Gastrocnemius medialis (tissue), 4 donors: ENCODE measurements at regions not wholly inside any gene's neighbourhood (a gene's known extent, or its start where the extent isn't known, plus 50 kb on each side); places are given as distances from the start of the nearest gene placed in this dataset.

Experiments
- ATAC-seq, 2 donors: fragments of 150-250 bp; one replicate each; pipeline ENCODE4 v1.9.1; 2016
- DNase-seq, 2 donors: peaks; one replicate each; pipeline ENCODE4 v3.0.0-alpha.2; 2019
- H3K27ac ChIP-seq, 4 donors: fragments of 200-600 bp; sonication (generic); 1 replicate in 1 of 4; 2 replicates in 3 of 4; pipeline ENCODE4 v1.5.1; 2016 to 2018; ENCODE audit warnings: mild to moderate bottlenecking in 2 of 4, moderate library complexity in 1 of 4
- H3K27me3 ChIP-seq, 3 donors: fragments of 200-600 bp; sonication (generic) in 2 of 3; 1 replicate in 1 of 3; 2 replicates in 2 of 3; pipeline versions ENCODE4 v1.5.1 to v1.6.0; 2016 to 2019; ENCODE audit warnings: mild to moderate bottlenecking in 1 of 3, moderate library complexity in 1 of 3
- H3K36me3 ChIP-seq, 2 donors: fragments of 200-600 bp; sonication (generic) in 1 of 2; one replicate each; pipeline ENCODE4 v1.5.1; 2017 to 2018
- H3K4me1 ChIP-seq, 2 donors: fragments of 200-600 bp; sonication (generic) in 1 of 2; one replicate each; pipeline ENCODE4 v1.5.1; 2016 to 2017; ENCODE audit warnings: mild to moderate bottlenecking in 2 of 2
- H3K4me3 ChIP-seq, 4 donors: fragments of 200-600 bp; sonication (generic) in 3 of 4; 1 replicate in 1 of 4; 2 replicates in 3 of 4; pipeline ENCODE4 v1.5.1; 2016 to 2019; ENCODE audit warnings: mild to moderate bottlenecking in 2 of 4
- H3K9me3 ChIP-seq, 3 donors: fragments of 200-600 bp; sonication (generic) in 2 of 3; 1 replicate in 1 of 3; 2 replicates in 2 of 3; pipeline ENCODE4 v1.5.1; 2016 to 2019
- CTCF ChIP-seq, 5 experiments: fragments of 450-650 bp in 3 of 5; fragments of 200-600 bp in 2 of 5; sonication (generic) in 2 of 5; IDR thresholded peaks in 4 of 5; conservative IDR thresholded peaks in 1 of 5; 1 replicate in 4 of 5; 2 replicates in 1 of 5; pipeline ENCODE4 v1.5.1; 2016 to 2019; ENCODE audit warnings: antibody characterized with exemption in 5 of 5, mild to moderate bottlenecking in 3 of 5, moderate library complexity in 3 of 5
- POLR2A ChIP-seq, 2 donors: fragments of 450-650 bp; IDR thresholded peaks; one replicate each; pipeline ENCODE4 v1.6.1; 2017; ENCODE audit warnings: antibody characterized with exemption in 2 of 2, mild to moderate bottlenecking in 2 of 2, moderate library complexity in 2 of 2
- in situ Hi-C, 4 donors: fragments of 200-750 bp; cut with MboI; loops; one replicate each; pipeline versions ENCODE4 v1.15.0 to v1.8.0; 2017; ENCODE audit warnings: low sequenced_read_pairs in 4 of 4
- intact Hi-C: fragments of 100-400 bp; cut with DNase I; formaldehyde crosslinking; loops from one replicate; pipeline ENCODE4 v1.15.1; 2023; ENCODE audit warnings: low total_unique reads

GRCh38 chr2:187081461-187081860 is 232.5 kb upstream of the ZSWIM2 start:
- peaks cover 0 to 4% of the 10 kb centered on the region in 2 donors for H3K4me1 ChIP-seq
- intact Hi-C loops, result no loop called here
- H3K27ac ChIP-seq, result no peak overlapping the region
- H3K36me3 ChIP-seq, result no peaks in the 10 kb centered on the region
- H3K27me3 ChIP-seq, result no peaks in the 10 kb centered on the region
- DNase-seq (no peak), ATAC-seq (no peak)
- TF ChIP-seq CTCF (IDR thresholded peaks at IDR 0.05 in 4 of 5, conservative IDR thresholded peaks at IDR 0.05 in 1 of 5) (no peak), POLR2A (IDR thresholded peaks at IDR 0.05) (no peak)
- H3K9me3 ChIP-seq, result no peaks in the 10 kb centered on the region
- in situ Hi-C loops, result no loop called here
- no peak overlapping the region for H3K4me3 ChIP-seq

GRCh38 chr2:187079901-187080300 is 230.9 kb upstream of the ZSWIM2 start:
- TF ChIP-seq CTCF (IDR thresholded peaks at IDR 0.05 in 4 of 5, conservative IDR thresholded peaks at IDR 0.05 in 1 of 5) (no peak), POLR2A (IDR thresholded peaks at IDR 0.05) (no peak)
- intact Hi-C loops (no loop called here), in situ Hi-C loops (no loop called here)
- Histone ChIP-seq H3K27ac (no peak overlapping the region), H3K4me1 (peaks cover 0 to 4% of the 10 kb centered on the region in 2 donors), H3K27me3 (no peaks in the 10 kb centered on the region), H3K36me3 (no peaks in the 10 kb centered on the region), H3K9me3 (no peaks in the 10 kb centered on the region), H3K4me3 (no peak overlapping the region)
- DNase-seq, result no peak
- no peak for ATAC-seq

DNA sequence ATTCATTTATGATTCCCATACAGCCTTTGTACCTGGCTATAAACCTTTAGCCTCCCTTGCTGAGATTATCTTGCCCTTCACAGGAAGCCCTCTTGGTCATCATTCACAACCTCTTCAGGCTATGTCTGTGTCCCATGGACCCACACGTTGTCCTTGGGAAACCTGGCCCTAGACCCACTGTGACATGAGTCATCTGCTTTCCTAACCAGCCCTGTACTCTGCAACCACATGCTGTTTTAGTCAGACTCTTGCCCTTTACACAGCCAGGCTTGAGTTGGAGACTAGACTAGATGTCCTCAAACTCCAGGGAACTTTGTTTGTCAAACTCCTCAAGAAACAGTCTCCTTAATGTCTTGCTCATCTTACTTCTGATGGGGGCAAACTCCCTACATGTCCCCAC is 229.3 kb upstream of the ZSWIM2 start:
- intact Hi-C loops (no loop called here), in situ Hi-C loops (no loop called here)
- peak; percentile 62 to 73 for ATAC-seq
- Histone ChIP-seq H3K4me3 (no peak overlapping the region), H3K36me3 (no peaks in the 10 kb centered on the region), H3K27ac (peak overlapping the region in 1 of 4 donors; percentile 24), H3K9me3 (no peaks in the 10 kb centered on the region), H3K27me3 (no peaks in the 10 kb centered on the region), H3K4me1 (peaks cover 0 to 4% of the 10 kb centered on the region in 2 donors)
- DNase-seq, result peak in 1 of 2 donors; percentile 56
- no peak for TF ChIP-seq POLR2A (IDR thresholded peaks at IDR 0.05)
- TF ChIP-seq CTCF (IDR thresholded peaks at IDR 0.05 in 4 of 5, conservative IDR thresholded peaks at IDR 0.05 in 1 of 5), result no peak

- H3K27ac ChIP-seq, result no peak overlapping the region
- H3K4me3 ChIP-seq, result no peak overlapping the region
- intact Hi-C loops (no loop called here), in situ Hi-C loops (no loop called here)
- H3K36me3 ChIP-seq, result no peaks in the 10 kb centered on the region
- ATAC-seq (no peak), DNase-seq (no peak)
- TF ChIP-seq POLR2A (IDR thresholded peaks at IDR 0.05) (no peak), CTCF (IDR thresholded peaks at IDR 0.05 in 4 of 5, conservative IDR thresholded peaks at IDR 0.05 in 1 of 5) (no peak)
- peaks cover 0 to 4% of the 10 kb centered on the region in 2 donors for H3K4me1 ChIP-seq
- H3K27me3 ChIP-seq, result no peaks in the 10 kb centered on the region
- H3K9me3 ChIP-seq, result no peaks in the 10 kb centered on the region
These were observed 226.7 kb upstream of the ZSWIM2 start for GRCh38 chr2:187075671-187076070.

DNA sequence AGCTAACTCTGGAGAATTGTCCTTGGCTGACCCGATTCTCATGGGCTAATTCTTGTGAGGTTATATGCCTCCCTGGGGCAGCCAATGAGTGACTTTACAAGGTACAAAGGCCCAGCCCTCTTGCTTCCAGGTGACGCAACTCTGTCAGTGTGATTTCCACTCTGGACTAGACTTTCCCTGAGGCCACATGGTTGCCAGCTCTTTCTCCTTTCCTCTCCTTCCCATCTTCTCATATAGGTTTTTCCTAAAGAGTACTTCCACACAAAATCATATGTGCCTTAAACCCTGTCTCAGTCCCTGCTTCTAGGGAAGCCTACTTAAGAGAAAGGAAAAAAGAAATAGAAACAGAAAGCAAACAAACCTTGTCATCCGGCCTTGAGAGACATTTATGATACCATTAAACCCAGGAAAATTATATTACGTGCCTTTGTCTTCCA is 226.2 kb upstream of the ZSWIM2 start:
- Histone ChIP-seq H3K4me1 (peaks cover 0 to 2% of the 10 kb centered on the region in 2 donors), H3K4me3 (no peak overlapping the region), H3K27ac (no peak overlapping the region), H3K9me3 (no peaks in the 10 kb centered on the region), H3K36me3 (no peaks in the 10 kb centered on the region), H3K27me3 (no peaks in the 10 kb centered on the region)
- no peak for TF ChIP-seq CTCF (IDR thresholded peaks at IDR 0.05 in 4 of 5, conservative IDR thresholded peaks at IDR 0.05 in 1 of 5)
- TF ChIP-seq POLR2A (IDR thresholded peaks at IDR 0.05), result no peak
- ATAC-seq (peak in 1 of 2 donors; percentile 61), DNase-seq (peak in 1 of 2 donors; percentile 18)
- in situ Hi-C loops (no loop called here), intact Hi-C loops (no loop called here)
